Occipital lobe (tissue), 1 donor: ENCODE measurements at regions not wholly inside any gene's neighbourhood (a gene's known extent, or its start where the extent isn't known, plus 50 kb on each side); places are given as distances from the start of the nearest gene placed in this dataset.

Source experiments
- DNase-seq: peaks from one replicate; lab custom pipeline; 2025; lab: John Stamatoyannopoulos, UW

DNA sequence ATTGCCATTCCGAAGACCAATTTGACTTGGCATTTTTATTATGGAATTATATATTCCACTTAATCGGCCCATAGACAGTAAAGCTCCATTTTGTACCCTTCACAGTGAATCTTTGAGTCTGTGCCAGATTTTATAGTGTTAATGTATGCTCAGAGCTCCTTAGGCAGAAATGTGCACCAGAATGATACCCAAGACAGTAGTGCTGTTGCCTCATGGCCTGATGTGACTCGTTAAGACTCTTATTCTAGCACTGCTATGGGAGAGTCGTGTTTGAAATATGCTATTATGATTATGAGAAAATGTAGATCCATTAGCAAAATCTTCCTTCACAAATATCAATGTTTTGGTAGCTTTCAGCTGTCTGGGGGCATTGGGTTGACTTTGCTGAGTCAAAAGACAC, 209.8 kb upstream of the RAG2 start:
- DNase-seq = no peak

GRCh38 chr11:36803084-36803483, 205.0 kb upstream of the RAG2 start:
- DNase-seq = no peak

- no peak for DNase-seq
These were observed 195.2 kb upstream of the RAG2 start for GRCh38 chr11:36792996-36793914.

DNA sequence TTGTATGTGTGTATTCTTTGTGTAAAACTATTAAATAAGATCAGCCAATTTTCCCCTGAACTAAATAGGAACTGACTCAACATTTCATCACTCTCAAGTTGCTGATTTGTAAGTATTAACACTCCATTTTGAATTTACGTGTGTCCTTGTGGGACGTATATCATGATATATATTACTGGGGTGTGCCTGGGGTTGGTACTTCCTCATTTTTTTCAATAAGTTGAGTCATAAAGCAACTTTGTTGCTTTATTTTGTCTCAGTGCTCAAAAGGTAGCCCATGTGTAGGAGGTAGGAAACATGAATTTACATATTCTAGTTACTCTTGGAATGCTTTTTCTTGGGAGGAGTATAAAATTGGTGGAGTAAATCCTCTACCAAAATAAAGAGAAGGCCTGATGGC, 193.9 kb upstream of the RAG2 start:
- DNase-seq = no peak

GRCh38 chr11:36790526-36790925, 192.5 kb upstream of the RAG2 start:
- no peak for DNase-seq

DNA sequence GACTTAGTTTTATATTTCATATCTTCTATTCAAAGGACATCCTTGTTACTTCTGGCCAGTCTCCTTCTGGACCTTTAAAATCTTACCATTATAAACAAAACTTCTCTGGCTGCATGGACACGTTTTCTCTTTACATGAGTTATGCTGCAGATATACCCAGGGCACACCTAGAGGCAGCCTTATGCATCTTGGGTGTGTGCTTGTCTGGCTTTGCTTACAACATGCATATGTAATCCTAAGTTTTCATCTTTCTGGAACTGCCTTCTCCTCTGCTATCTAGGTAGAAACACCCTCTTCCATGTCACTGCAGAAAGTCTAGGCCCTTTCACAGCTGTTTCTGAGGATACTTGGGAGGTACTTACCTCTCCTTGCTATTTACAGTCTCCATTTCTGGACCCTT, 185.8 kb upstream of the RAG2 start:
- DNase-seq = no peak

- no peak for DNase-seq
These were observed 181.8 kb upstream of the RAG2 start for GRCh38 chr11:36779791-36780190.

DNA sequence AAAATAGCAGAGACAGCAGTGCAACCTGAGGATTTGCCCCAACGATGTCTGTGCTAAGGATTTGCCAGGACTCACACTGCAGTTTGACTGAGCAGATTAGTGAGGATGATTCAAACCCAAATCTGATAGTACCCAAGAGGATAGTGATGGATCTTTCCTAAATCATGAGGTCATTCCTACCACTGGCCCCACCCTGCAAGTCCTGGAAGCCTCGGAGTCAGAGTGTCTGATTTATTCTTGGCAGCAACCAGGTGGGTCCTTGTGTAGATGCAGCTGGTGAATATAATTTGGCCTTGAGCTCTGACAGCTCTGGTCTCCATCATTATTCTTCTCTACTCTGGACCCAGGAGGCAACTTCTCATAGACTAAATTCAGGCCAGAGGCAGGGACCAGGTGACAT, 179.3 kb upstream of the RAG2 start:
- no peak for DNase-seq

GRCh38 chr11:36775756-36776155, 177.7 kb upstream of the RAG2 start:
- DNase-seq = no peak

DNA sequence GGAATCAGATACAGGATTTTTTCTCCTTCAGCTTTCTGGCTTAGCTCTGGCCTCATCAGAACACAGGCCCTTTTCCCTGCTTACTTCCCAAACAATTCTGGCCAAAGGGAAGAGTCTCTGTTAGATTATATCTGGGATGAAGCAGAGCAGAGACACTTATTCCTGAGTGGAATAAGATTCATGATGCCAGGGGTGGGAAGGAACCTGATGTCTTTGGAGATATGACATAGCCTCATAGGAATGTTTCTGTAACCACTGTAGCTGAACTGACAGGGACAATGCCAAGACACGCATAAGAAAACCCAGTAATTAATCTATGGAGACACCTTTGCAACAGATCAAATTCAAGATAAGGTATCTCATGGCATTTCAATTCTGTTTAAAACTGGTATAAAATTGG, 177.1 kb upstream of the RAG2 start:
- DNase-seq = no peak

DNA sequence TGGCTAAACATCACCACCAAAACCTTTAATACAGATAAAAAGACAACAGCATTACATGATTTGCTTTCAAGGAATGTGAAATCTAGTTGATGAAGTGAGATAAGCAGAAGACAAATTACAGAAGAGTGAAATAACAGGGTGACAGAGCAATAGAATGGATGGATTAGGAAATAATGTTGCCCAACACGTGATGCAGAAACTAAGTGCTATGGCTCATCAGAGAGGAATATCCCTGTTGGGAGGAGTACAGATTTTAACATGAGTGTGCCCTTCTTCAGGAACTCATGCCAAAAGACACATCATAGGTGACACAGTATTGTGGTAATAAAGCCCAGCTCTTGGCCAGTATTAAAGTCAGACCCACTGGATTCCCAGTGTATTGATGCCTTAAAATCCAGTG, 176.6 kb upstream of the RAG2 start:
- no peak for DNase-seq

GRCh38 chr11:36763187-36763586, 165.2 kb upstream of the RAG2 start:
- no peak for DNase-seq

- DNase-seq = no peak
These were observed 159.0 kb upstream of the RAG2 start for GRCh38 chr11:36757075-36757474.

DNA sequence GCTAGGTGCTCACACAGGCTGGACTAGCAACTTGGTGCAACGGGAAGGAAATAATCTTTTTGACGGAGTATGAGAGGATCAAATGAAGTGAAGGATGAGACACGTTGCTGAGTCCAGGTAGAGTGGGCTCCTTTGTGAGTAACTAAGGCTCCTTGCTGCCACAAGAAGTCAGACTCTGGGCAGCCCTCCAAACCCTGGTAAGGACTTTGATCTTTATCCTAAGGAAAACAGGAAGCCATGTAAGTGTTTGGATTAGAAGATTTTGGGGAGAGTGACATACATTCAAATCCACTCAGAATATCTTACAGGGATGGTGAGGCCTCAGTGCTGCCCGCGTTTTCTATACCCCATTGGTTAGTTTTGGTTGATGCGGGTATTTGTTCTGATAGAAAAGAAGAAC, 155.9 kb upstream of the RAG2 start:
- DNase-seq = no peak

DNA sequence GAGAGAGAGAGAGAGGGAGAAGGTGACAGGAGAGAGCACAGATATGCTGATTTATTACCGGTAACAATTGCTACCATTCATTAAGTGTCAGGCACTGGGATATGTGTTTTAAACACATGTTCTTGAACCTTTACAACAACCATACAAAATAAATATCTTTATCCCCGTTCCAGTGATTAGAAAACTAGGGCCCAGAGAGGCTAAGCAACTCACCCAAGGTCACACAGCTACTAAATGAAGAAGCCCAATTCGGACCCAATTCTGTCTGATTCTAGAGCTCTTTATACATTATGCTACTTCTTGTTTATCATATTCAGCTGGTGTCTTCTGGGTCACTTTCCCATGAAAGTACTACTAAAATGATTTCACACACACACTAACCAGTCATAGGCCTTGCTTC, 154.0 kb upstream of the RAG2 start:
- DNase-seq = no peak

GRCh38 chr11:36751335-36751781, 153.3 kb upstream of the RAG2 start:
- no peak for DNase-seq

GRCh38 chr11:36750349-36750748, 152.3 kb upstream of the RAG2 start:
- no peak for DNase-seq

DNA sequence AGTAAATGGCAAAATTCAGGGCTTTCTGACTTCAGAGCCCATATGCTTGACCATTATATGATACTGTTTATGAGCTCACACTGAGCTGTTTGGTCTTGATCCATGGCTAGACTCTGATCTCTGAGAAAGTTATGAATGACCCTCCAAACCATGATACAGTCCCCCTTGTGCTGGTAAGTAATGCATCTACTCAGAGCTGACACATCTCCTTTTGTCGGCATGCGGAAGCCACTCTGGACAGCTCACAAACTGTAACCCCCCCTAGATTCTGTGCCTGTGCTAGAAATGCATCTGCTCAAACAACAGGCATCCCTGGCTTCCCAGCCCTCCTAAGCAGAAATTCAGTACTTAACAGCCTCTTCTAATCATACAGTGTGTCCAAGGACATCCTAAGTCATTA, 150.8 kb upstream of the RAG2 start:
- DNase-seq = no peak

GRCh38 chr11:36746886-36747710, 149.1 kb upstream of the RAG2 start:
- DNase-seq = peak; percentile 46

- DNase-seq = no peak
These were observed 146.5 kb upstream of the RAG2 start for GRCh38 chr11:36744375-36745168.

DNA sequence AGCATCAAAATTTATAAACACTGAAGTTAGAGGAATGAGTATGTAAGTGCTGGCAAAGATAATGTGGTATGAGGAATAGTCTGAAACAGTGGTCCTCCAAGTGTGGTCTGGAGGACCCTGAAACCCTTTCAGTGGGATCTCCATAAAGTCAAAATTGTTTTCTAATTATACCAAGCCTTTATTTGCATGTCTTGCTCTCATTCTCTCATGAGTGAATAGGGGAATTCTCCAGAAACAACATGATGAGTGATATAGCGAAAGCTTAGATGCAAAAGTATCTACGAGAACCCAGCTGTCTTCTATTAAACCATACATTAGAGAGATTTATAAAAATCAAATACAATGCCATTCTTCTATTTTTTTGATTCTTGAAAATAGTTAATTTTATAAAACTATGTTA, 145.0 kb upstream of the RAG2 start:
- DNase-seq = no peak

- no peak for DNase-seq
These were observed 143.5 kb upstream of the RAG2 start for GRCh38 chr11:36741515-36741914.
